Stomach (tissue), 4 donors: ENCODE measurements at regions not wholly inside any gene's neighbourhood (a gene's known extent, or its start where the extent isn't known, plus 50 kb on each side); places are given as distances from the start of the nearest gene placed in this dataset.

Experiments used
- EP300 ChIP-seq: sonication (generic); formaldehyde crosslinking; IDR thresholded peaks from one replicate; pipeline ENCODE4 v1.6.1; 2017; ENCODE audit warnings: antibody characterized with exemption
- POLR2A ChIP-seq, 4 donors: fragments of 450-650 bp; IDR thresholded peaks; one replicate each; pipeline ENCODE4 v1.6.1; 2016; ENCODE audit warnings: antibody characterized with exemption in 4 of 4, control low read depth in 2 of 4, mild to moderate bottlenecking in 1 of 4, moderate library complexity in 1 of 4
- POLR2AphosphoS5 ChIP-seq, 3 donors: sonication (generic); formaldehyde crosslinking; IDR thresholded peaks; one replicate each; pipeline ENCODE4 v1.6.1; 2016; ENCODE audit warnings: antibody characterized with exemption in 3 of 3
- TF ChIP-seq, protein P1 (sequence below), 7 experiments: fragments of 450-650 bp in 4 of 7; fragments of 200-600 bp in 3 of 7; sonication (generic) in 3 of 7; IDR thresholded peaks; one replicate each; pipeline ENCODE4 v1.5.1; 2016 to 2019; ENCODE audit warnings: antibody characterized with exemption in 7 of 7, control low read depth in 2 of 7, mild to moderate bottlenecking in 1 of 7

GRCh38 chr3:105259496-105259895, 107.2 kb upstream of the ALCAM start:
- TF ChIP-seq, protein P1, sequence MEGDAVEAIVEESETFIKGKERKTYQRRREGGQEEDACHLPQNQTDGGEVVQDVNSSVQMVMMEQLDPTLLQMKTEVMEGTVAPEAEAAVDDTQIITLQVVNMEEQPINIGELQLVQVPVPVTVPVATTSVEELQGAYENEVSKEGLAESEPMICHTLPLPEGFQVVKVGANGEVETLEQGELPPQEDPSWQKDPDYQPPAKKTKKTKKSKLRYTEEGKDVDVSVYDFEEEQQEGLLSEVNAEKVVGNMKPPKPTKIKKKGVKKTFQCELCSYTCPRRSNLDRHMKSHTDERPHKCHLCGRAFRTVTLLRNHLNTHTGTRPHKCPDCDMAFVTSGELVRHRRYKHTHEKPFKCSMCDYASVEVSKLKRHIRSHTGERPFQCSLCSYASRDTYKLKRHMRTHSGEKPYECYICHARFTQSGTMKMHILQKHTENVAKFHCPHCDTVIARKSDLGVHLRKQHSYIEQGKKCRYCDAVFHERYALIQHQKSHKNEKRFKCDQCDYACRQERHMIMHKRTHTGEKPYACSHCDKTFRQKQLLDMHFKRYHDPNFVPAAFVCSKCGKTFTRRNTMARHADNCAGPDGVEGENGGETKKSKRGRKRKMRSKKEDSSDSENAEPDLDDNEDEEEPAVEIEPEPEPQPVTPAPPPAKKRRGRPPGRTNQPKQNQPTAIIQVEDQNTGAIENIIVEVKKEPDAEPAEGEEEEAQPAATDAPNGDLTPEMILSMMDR (IDR thresholded peaks at IDR 0.05), result no peak
- TF ChIP-seq EP300, result no peak
- TF ChIP-seq POLR2AphosphoS5 (IDR thresholded peaks at IDR 0.05), result no peak
- no peak for TF ChIP-seq POLR2A (IDR thresholded peaks at IDR 0.05)
